DOHH2 (cell line): ENCODE measurements at regions not wholly inside any gene's neighbourhood (a gene's known extent, or its start where the extent isn't known, plus 50 kb on each side); places are given as distances from the start of the nearest gene placed in this dataset.

Source experiments
- H3F3A ChIP-seq: fragments of 200-600 bp; sonication (generic), shearing (Covaris generic); 2 replicates; pipeline ENCODE4 v1.6.0; 2016; ENCODE audit warnings: antibody characterized with exemption, mild to moderate bottlenecking; ENCODE audit not compliant: control insufficient read depth, insufficient read depth
- H3K27ac ChIP-seq: fragments of 200-600 bp; sonication (generic); 2 replicates; pipeline ENCODE4 v1.5.1; 2014; ENCODE audit warnings: low read depth, mild to moderate bottlenecking, low read length, moderate library complexity
- H3K27me3 ChIP-seq: fragments of 200-600 bp; sonication (generic); 2 replicates; pipeline ENCODE4 v1.6.1; 2014; ENCODE audit warnings: mild to moderate bottlenecking, low read length, mixed read lengths; ENCODE audit not compliant: control insufficient read depth
- H3K36me3 ChIP-seq: fragments of 200-600 bp; sonication (generic); 2 replicates; pipeline ENCODE4 v1.6.1; 2014; ENCODE audit warnings: mild to moderate bottlenecking, low read length, moderate library complexity, mixed read lengths; ENCODE audit not compliant: control insufficient read depth
- H3K4me1 ChIP-seq: fragments of 200-600 bp; sonication (generic); 2 replicates; pipeline ENCODE4 v1.6.1; 2014; ENCODE audit warnings: mild to moderate bottlenecking, low read length, mixed read lengths; ENCODE audit not compliant: control insufficient read depth
- H3K4me2 ChIP-seq: fragments of 200-600 bp; sonication (generic); 2 replicates; pipeline ENCODE4 v1.6.0; 2014; ENCODE audit warnings: mild to moderate bottlenecking, low read length, moderate library complexity
- H3K4me3 ChIP-seq: fragments of 200-600 bp; sonication (generic); 2 replicates; pipeline ENCODE4 v1.5.1; 2014; ENCODE audit warnings: mild to moderate bottlenecking, low read length, mixed read lengths
- H3K79me2 ChIP-seq: fragments of 200-600 bp; sonication (generic); 2 replicates; pipeline ENCODE4 v1.6.1; 2014; ENCODE audit warnings: mild to moderate bottlenecking, low read length, mixed read lengths; ENCODE audit not compliant: control insufficient read depth
- H3K9me2 ChIP-seq: fragments of 200-600 bp; sonication (generic); replicated peaks from 2 replicates; pipeline ENCODE4 v1.6.1; 2014; ENCODE audit warnings: mild to moderate bottlenecking, low read length, mixed read lengths; ENCODE audit not compliant: control insufficient read depth
- H3K9me3 ChIP-seq: fragments of 200-600 bp; sonication (generic); 2 replicates; pipeline ENCODE4 v1.6.1; 2014; ENCODE audit warnings: antibody characterized with exemption, low read length, mixed read lengths; ENCODE audit not compliant: control insufficient read depth, insufficient read depth
- H4K20me1 ChIP-seq: fragments of 200-600 bp; sonication (generic); 2 replicates; pipeline ENCODE4 v1.6.0; 2014; ENCODE audit warnings: low read depth, mild to moderate bottlenecking, antibody characterized with exemption, low read length, moderate library complexity; ENCODE audit not compliant: control insufficient read depth, insufficient read depth
- CTCF ChIP-seq: fragments of 200-600 bp; sonication (generic); IDR thresholded peaks from one replicate; pipeline ENCODE4 v1.5.1; 2014; ENCODE audit warnings: antibody characterized with exemption, mild to moderate bottlenecking, low read depth, low read length; ENCODE audit not compliant: poor library complexity, severe bottlenecking
- EZH2phosphoT487 ChIP-seq: fragments of 200-600 bp; sonication (generic); IDR thresholded peaks from 2 replicates; pipeline ENCODE4 v1.6.1; 2017; ENCODE audit warnings: borderline replicate concordance, mild to moderate bottlenecking, antibody characterized with exemption, low read length, moderate library complexity, mixed read lengths

DNA sequence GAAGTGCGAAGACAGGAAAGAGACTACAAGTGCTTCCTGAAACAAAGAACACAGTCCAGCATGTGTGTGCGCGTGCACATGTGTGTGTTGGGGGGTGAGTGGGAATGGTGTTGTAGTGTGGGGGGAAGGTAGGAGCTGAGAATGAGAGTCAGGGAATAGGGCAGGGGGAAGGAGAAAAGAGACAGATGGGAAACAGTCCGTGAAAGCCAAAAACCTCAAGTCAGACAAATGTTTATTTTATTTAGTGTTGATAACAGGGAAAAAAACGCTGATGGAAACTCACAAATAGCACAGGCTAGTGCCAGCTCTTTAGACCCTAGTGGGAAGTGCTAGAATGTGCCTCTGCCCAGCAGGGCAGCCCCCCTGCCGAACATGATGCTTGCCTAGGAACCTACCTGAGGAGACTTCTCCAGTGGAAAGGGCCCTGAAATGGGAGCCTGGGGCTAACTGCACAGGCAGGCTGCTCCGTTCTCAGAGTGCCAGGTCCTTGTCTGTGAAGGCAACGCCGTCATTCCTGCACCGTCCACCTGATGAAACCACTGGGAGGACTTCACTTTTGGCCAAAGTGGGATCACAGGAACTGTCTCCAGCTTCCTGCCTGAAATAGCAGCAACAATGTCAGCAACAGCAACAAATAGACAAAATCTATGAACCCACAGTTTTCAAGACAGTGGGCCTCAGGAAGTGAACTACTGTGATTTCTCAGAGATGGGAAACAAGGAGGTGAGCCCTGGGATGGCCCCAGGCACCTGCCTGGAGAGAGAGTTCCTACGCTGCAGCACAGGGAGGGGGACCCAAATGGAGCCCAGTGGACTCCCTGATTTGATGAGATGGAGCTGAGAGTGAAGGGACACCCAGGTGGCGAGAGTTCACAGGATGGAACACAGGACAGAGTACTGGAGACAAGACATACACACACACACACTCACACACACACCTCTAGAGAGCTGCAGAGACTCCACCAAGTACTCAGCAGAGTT lies 379.7 kb downstream of the RPS24 start:
- no peaks in the 10 kb centered on the region for H3K9me2 ChIP-seq
- H3K27me3 ChIP-seq = no peaks in the 10 kb centered on the region
- no peak overlapping the region for H3K4me2 ChIP-seq
- H3K9me3 ChIP-seq = no peaks in the 10 kb centered on the region
- no peaks in the 10 kb centered on the region for H4K20me1 ChIP-seq
- no peak overlapping the region for H3K4me3 ChIP-seq
- no peaks in the 10 kb centered on the region for H3F3A ChIP-seq
- no peak for TF ChIP-seq CTCF
- no peak for TF ChIP-seq EZH2phosphoT487
- H3K4me1 ChIP-seq = no peaks in the 10 kb centered on the region
- H3K79me2 ChIP-seq = no peaks in the 10 kb centered on the region
- no peaks in the 10 kb centered on the region for H3K36me3 ChIP-seq
- H3K27ac ChIP-seq = no peak overlapping the region

DNA sequence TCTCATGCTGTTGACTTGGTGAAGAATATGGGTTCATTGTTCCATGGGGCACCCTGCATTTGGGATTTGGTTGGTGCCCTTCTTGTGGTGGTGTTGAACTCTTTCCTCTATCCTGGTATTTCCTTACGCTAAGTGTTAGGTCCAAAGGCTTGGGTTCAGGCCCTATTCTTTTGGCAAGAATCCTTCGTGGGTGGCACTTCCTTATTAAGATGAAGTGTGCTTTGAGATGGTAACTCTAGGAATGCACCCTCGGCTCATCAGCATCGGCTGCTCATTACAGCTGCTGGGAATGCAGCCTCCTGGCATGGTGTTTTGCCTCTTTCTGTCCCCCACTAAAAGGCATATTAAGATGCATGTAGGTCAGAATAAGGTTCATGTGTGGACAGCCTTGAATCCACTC lies 380.7 kb downstream of the RPS24 start:
- Histone ChIP-seq H3K36me3 (no peaks in the 10 kb centered on the region), H3K9me3 (no peaks in the 10 kb centered on the region), H3K4me2 (no peak overlapping the region), H3K9me2 (no peaks in the 10 kb centered on the region), H3K27me3 (no peaks in the 10 kb centered on the region), H4K20me1 (no peaks in the 10 kb centered on the region), H3K4me3 (no peak overlapping the region), H3K27ac (no peak overlapping the region), H3F3A (no peaks in the 10 kb centered on the region), H3K4me1 (no peaks in the 10 kb centered on the region), H3K79me2 (no peaks in the 10 kb centered on the region)
- TF ChIP-seq CTCF (no peak), EZH2phosphoT487 (no peak)

- Histone ChIP-seq H3K36me3 (no peaks in the 10 kb centered on the region), H3K79me2 (no peaks in the 10 kb centered on the region), H4K20me1 (no peaks in the 10 kb centered on the region), H3K9me3 (no peaks in the 10 kb centered on the region), H3K9me2 (no peaks in the 10 kb centered on the region), H3K27me3 (no peaks in the 10 kb centered on the region), H3K4me2 (no peak overlapping the region), H3K4me1 (no peaks in the 10 kb centered on the region), H3K4me3 (no peak overlapping the region), H3K27ac (no peak overlapping the region), H3F3A (no peaks in the 10 kb centered on the region)
- TF ChIP-seq EZH2phosphoT487 (no peak), CTCF (no peak)
These were observed 381.4 kb downstream of the RPS24 start for GRCh38 chr10:78415111-78415510.
